ENCODE measurements at regions not wholly inside any gene's neighbourhood (a gene's known extent, or its start where the extent isn't known, plus 50 kb on each side); places are given as distances from the start of the nearest gene placed in this dataset.

DNA sequence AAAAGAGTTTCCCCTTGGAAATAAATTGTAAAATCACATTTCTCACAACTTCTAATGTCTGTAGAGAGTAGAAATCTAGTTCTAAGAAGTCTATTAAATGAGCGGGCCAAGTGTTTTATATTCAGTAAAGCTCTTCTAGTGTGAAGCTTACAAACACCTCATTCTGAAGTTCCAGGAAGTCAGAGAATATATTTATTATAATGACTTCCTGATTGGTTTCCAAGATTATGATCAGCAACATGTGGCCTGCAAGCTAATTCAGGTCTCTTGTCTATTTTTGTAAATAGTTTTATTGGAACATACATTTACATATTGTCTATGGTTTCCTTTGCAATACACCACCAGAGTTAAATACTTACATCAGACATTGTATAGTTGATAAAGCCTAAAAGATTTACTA, 603.9 kb downstream of the AMY1C start:
- intact Hi-C loops (cut with micrococcal nuclease) (no loop called here), dilution Hi-C loops (cut with MboI; ENCODE audit: extremely low pct_ligation_motif_present, low sequenced_read_pairs) (no loop called here)
- H3K9me3 ChIP-seq (replicated peaks; ENCODE audit: control insufficient read depth, insufficient read depth, low read length), result no peaks in the 10 kb centered on the region
- TF ChIP-seq, protein P1, sequence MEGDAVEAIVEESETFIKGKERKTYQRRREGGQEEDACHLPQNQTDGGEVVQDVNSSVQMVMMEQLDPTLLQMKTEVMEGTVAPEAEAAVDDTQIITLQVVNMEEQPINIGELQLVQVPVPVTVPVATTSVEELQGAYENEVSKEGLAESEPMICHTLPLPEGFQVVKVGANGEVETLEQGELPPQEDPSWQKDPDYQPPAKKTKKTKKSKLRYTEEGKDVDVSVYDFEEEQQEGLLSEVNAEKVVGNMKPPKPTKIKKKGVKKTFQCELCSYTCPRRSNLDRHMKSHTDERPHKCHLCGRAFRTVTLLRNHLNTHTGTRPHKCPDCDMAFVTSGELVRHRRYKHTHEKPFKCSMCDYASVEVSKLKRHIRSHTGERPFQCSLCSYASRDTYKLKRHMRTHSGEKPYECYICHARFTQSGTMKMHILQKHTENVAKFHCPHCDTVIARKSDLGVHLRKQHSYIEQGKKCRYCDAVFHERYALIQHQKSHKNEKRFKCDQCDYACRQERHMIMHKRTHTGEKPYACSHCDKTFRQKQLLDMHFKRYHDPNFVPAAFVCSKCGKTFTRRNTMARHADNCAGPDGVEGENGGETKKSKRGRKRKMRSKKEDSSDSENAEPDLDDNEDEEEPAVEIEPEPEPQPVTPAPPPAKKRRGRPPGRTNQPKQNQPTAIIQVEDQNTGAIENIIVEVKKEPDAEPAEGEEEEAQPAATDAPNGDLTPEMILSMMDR (IDR thresholded peaks at IDR 0.05; ENCODE audit: extremely low read depth in 1 of 2, insufficient read depth in 1 of 2, low read depth in 1 of 2, low read length in 2 of 2), result no peak
- TF ChIP-seq FOS (IDR thresholded peaks at IDR 0.05; ENCODE audit: borderline replicate concordance, insufficient read depth, low read length) (no peak), EZH2 (IDR thresholded peaks at IDR 0.05; ENCODE audit: borderline replicate concordance, low read depth, low read length, severe bottlenecking) (no peak), POLR2A (IDR thresholded peaks at IDR 0.05; ENCODE audit: low read depth, low read length) (no peak), MYC (IDR thresholded peaks at IDR 0.05; ENCODE audit: low read depth, low read length) (no peak), JUN (IDR thresholded peaks at IDR 0.05; ENCODE audit: borderline replicate concordance, insufficient read depth, insufficient read length, low read depth) (no peak), GATA2 (IDR thresholded peaks at IDR 0.05; ENCODE audit: insufficient read depth, insufficient read length, low read depth, low read length) (no peak), POLR2AphosphoS5 (IDR thresholded peaks at IDR 0.05; ENCODE audit: insufficient read depth, low read depth, low read length) (no peak)
- TF ChIP-seq, protein P2, sequence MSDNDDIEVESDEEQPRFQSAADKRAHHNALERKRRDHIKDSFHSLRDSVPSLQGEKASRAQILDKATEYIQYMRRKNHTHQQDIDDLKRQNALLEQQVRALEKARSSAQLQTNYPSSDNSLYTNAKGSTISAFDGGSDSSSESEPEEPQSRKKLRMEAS (IDR thresholded peaks at IDR 0.05; ENCODE audit: insufficient read depth, insufficient read length), result no peak
- H3K9me1 ChIP-seq (replicated peaks; ENCODE audit: control insufficient read depth, extremely low read depth, insufficient read depth, low read length), result no peaks in the 10 kb centered on the region
- no peaks in the 10 kb centered on the region for H3K36me3 ChIP-seq (ENCODE audit: control insufficient read depth in 2 of 2, extremely low read depth in 1 of 2, insufficient read depth in 2 of 2, low read length in 2 of 2)
- H3K9ac ChIP-seq (replicated peaks; ENCODE audit: extremely low read depth, insufficient read depth, low read length), result no peak overlapping the region
- H4K20me1 ChIP-seq (replicated peaks; ENCODE audit: control insufficient read depth, extremely low read depth, insufficient read depth, low read length), result no peaks in the 10 kb centered on the region
- H3K4me1 ChIP-seq (ENCODE audit: control insufficient read depth, extremely low read depth, insufficient read depth, low read length), result no peaks in the 10 kb centered on the region
- no peak overlapping the region for H3K27ac ChIP-seq (ENCODE audit: insufficient read depth, low read depth, low read length)
- H2AFZ ChIP-seq (ENCODE audit: low read depth, low read length), result no peak overlapping the region
- DNase-seq (ENCODE audit: low read depth, low spot score) (no peak), FAIRE-seq (no peak)
- no peak overlapping the region for H3K4me2 ChIP-seq (ENCODE audit: insufficient read depth, low read length)
- no peak overlapping the region for H3K4me3 ChIP-seq (replicated peaks in 1 of 3; ENCODE audit: insufficient read depth in 1 of 3, low read depth in 1 of 3, low read length in 3 of 3)
- POLR2A ChIA-PET, result no interaction called here
- no TSS peak for BruUV-seq (replicated peaks)
- no peaks in the 10 kb centered on the region for H3K79me2 ChIP-seq (ENCODE audit: control insufficient read depth, insufficient read depth, low read length)
- CTCF ChIA-PET, result no interaction called here
- no peaks in the 10 kb centered on the region for H3K27me3 ChIP-seq (ENCODE audit: control insufficient read depth in 2 of 2, insufficient read depth in 2 of 2, low read length in 2 of 2)

All from endothelial cell of umbilical vein (primary cell).